AG10803 (cell line): ENCODE measurements at regions not wholly inside any gene's neighbourhood (a gene's known extent, or its start where the extent isn't known, plus 50 kb on each side); places are given as distances from the start of the nearest gene placed in this dataset.

Source experiments
- DNase-seq: peaks from one replicate; pipeline ENCODE4 v3.0.0; 2010; ENCODE audit warnings: low read depth
- H3K4me3 ChIP-seq: 2 replicates; pipeline ENCODE4 v1.5.1; 2011; ENCODE audit warnings: mild to moderate bottlenecking, low read length, control low read depth
- CTCF ChIP-seq: conservative IDR thresholded peaks from 2 replicates; pipeline ENCODE4 v1.5.1; 2011; ENCODE audit warnings: mild to moderate bottlenecking, low read length, control low read depth, inconsistent platforms

DNA sequence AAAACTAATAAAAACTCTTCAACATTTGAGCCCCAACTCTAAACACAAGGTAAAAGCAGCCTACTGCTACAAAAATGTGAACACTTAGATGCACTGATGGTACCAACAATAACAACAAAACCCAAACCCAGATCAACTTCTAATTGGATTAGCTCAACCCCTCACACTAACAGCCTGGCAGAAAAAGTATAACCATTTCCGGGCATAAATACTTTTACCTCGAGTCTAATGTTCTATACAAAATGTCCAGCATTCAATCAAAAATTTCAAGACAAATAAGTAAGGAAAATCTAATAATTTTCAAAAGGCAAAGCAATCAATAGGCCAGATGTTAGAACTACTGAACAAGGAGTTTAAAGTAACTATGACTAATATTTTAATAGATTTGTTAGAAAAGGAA is 303.3 kb downstream of the ARRDC4 start:
- DNase-seq: no peak
- no peak overlapping the region for H3K4me3 ChIP-seq
- TF ChIP-seq CTCF: no peak

- no peak for TF ChIP-seq CTCF
- no peak overlapping the region for H3K4me3 ChIP-seq
- DNase-seq: no peak
Measured at GRCh38 chr15:98266295-98266694, 305.8 kb downstream of the ARRDC4 start.

- no peak for TF ChIP-seq CTCF
- no peak overlapping the region for H3K4me3 ChIP-seq
- no peak for DNase-seq
Measured at GRCh38 chr15:98268163-98268562, 307.7 kb downstream of the ARRDC4 start.

DNA sequence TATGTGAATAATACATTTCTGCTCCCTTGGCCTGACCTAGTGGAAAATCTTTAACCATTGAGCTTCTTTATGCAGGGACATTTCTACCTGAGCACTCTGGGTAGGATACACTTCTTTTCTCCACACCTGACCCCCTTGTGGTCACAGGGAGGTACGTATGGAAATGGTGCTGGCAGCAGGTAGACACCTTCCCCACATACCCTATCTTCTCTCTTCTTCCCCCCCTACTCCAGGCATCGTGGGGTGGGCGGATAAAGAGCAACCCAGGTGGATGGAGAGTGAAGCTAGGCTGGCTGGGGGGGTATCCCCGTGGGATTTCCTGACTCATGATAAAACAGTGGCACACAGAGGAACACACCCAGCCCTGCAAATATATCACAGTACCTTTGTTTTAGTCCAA is 312.1 kb downstream of the ARRDC4 start:
- H3K4me3 ChIP-seq: no peak overlapping the region
- no peak for DNase-seq
- no peak for TF ChIP-seq CTCF

GRCh38 chr15:98276018-98276417 is 315.5 kb downstream of the ARRDC4 start:
- H3K4me3 ChIP-seq: no peak overlapping the region
- DNase-seq: no peak
- TF ChIP-seq CTCF: no peak

GRCh38 chr15:98277602-98278001 is 317.1 kb downstream of the ARRDC4 start:
- no peak overlapping the region for H3K4me3 ChIP-seq
- TF ChIP-seq CTCF: no peak
- DNase-seq: no peak

- no peak for DNase-seq
- TF ChIP-seq CTCF: no peak
- no peak overlapping the region for H3K4me3 ChIP-seq
Measured at GRCh38 chr15:98280284-98280975, 319.9 kb downstream of the ARRDC4 start.
